ENCODE measurements at regions not wholly inside any gene's neighbourhood (a gene's known extent, or its start where the extent isn't known, plus 50 kb on each side); places are given as distances from the start of the nearest gene placed in this dataset.

GRCh38 chr14:83101846-83102245 lies 1568.2 kb upstream of the SEL1L start:
- no peak for TF ChIP-seq ZFX (IDR thresholded peaks at IDR 0.05; ENCODE audit: borderline replicate concordance)
- no peak for TF ChIP-seq CTCF (IDR thresholded peaks at IDR 0.05)

All from 22Rv1 (cell line).